ENCODE measurements at regions not wholly inside any gene's neighbourhood (a gene's known extent, or its start where the extent isn't known, plus 50 kb on each side); places are given as distances from the start of the nearest gene placed in this dataset.

DNA sequence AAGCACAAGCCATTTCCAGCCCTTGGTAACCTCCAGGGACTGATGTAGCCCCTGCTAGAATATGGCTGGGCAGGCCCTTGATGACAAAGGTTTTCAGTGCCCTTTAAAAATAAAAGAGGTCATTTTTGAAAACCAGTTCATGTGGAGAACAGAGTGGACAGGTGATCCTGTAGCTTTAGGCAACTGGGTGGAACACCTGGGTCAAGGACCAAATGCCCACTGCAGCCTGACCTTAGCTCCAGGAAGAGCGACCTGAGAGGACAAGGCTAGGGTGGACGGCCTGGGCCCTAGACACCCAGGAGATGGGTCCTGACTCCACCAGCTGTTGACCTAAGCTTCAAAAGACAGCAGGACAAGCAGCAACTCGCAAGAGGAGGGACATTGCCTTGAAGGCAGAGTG, 116.6 kb downstream of the LIPG start:
- no peaks in the 10 kb centered on the region for H3K9me3 ChIP-seq
- no peaks in the 10 kb centered on the region for H3K4me1 ChIP-seq
- H3K27me3 ChIP-seq = no peaks in the 10 kb centered on the region
- H3K27ac ChIP-seq = no peak overlapping the region
- intact Hi-C loops (cut with DNase I) = no loop called here
- no peak overlapping the region for H3K4me3 ChIP-seq
- no peaks in the 10 kb centered on the region for H3K36me3 ChIP-seq
- DNase-seq (ENCODE audit: extremely low spot score in 2 of 2) = no peak
- TF ChIP-seq, protein P1, sequence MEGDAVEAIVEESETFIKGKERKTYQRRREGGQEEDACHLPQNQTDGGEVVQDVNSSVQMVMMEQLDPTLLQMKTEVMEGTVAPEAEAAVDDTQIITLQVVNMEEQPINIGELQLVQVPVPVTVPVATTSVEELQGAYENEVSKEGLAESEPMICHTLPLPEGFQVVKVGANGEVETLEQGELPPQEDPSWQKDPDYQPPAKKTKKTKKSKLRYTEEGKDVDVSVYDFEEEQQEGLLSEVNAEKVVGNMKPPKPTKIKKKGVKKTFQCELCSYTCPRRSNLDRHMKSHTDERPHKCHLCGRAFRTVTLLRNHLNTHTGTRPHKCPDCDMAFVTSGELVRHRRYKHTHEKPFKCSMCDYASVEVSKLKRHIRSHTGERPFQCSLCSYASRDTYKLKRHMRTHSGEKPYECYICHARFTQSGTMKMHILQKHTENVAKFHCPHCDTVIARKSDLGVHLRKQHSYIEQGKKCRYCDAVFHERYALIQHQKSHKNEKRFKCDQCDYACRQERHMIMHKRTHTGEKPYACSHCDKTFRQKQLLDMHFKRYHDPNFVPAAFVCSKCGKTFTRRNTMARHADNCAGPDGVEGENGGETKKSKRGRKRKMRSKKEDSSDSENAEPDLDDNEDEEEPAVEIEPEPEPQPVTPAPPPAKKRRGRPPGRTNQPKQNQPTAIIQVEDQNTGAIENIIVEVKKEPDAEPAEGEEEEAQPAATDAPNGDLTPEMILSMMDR (IDR thresholded peaks at IDR 0.05) = no peak
- no peak for TF ChIP-seq POLR2AphosphoS5 (IDR thresholded peaks at IDR 0.05; ENCODE audit: insufficient read depth in 1 of 2, low read depth in 1 of 2)
- no peak for TF ChIP-seq POLR2A (IDR thresholded peaks at IDR 0.05)

- TF ChIP-seq, protein P1 (IDR thresholded peaks at IDR 0.05) = no peak
- TF ChIP-seq POLR2AphosphoS5 (IDR thresholded peaks at IDR 0.05; ENCODE audit: insufficient read depth in 1 of 2, low read depth in 1 of 2) = no peak
- Histone ChIP-seq H3K27me3 (no peaks in the 10 kb centered on the region), H3K4me1 (no peaks in the 10 kb centered on the region), H3K9me3 (no peaks in the 10 kb centered on the region), H3K4me3 (no peak overlapping the region), H3K27ac (no peak overlapping the region), H3K36me3 (no peaks in the 10 kb centered on the region)
- DNase-seq (ENCODE audit: extremely low spot score in 2 of 2) = no peak
- intact Hi-C loops (cut with DNase I) = no loop called here
Measured at GRCh38 chr18:49677762-49678413, 116.0 kb downstream of the LIPG start.

- intact Hi-C loops (cut with DNase I) = no loop called here
- no peak overlapping the region for H3K4me3 ChIP-seq
- no peaks in the 10 kb centered on the region for H3K27me3 ChIP-seq
- H3K27ac ChIP-seq = no peak overlapping the region
- TF ChIP-seq POLR2AphosphoS5 (IDR thresholded peaks at IDR 0.05; ENCODE audit: insufficient read depth in 1 of 2, low read depth in 1 of 2) (no peak), POLR2A (IDR thresholded peaks at IDR 0.05) (no peak)
- TF ChIP-seq, protein P1 (IDR thresholded peaks at IDR 0.05) = no peak
- H3K9me3 ChIP-seq = no peaks in the 10 kb centered on the region
- no peak for DNase-seq (ENCODE audit: extremely low spot score in 2 of 2)
- H3K4me1 ChIP-seq = no peaks in the 10 kb centered on the region
- no peaks in the 10 kb centered on the region for H3K36me3 ChIP-seq
Measured at GRCh38 chr18:49677081-49677480, 115.2 kb downstream of the LIPG start.

DNA sequence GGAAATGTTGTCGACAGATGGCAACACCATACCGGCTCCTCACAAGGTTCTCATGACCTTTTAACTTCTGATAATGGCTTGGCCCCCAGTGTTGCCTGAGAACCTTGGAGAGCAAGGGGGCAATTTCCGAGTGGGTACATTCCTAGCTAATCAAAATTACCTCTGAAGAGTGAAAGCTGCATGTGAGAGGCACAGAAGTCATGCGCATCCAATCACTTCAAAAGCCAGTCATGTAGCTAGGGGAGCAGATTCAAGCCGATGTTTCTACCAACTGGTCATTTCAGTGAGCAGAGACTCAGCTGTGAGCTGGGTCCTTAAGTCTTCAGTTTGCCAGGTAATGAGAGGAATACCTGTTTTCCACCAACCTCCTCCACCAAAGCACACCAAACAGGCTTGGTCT, 111.4 kb downstream of the LIPG start:
- no peak for DNase-seq (ENCODE audit: extremely low spot score in 2 of 2)
- no peaks in the 10 kb centered on the region for H3K36me3 ChIP-seq
- H3K4me1 ChIP-seq = no peaks in the 10 kb centered on the region
- H3K9me3 ChIP-seq = no peaks in the 10 kb centered on the region
- H3K4me3 ChIP-seq = no peak overlapping the region
- intact Hi-C loops (cut with DNase I) = no loop called here
- H3K27me3 ChIP-seq = no peaks in the 10 kb centered on the region
- no peak overlapping the region for H3K27ac ChIP-seq
- no peak for TF ChIP-seq POLR2A (IDR thresholded peaks at IDR 0.05)
- no peak for TF ChIP-seq POLR2AphosphoS5 (IDR thresholded peaks at IDR 0.05; ENCODE audit: insufficient read depth in 1 of 2, low read depth in 1 of 2)
- TF ChIP-seq, protein P1 (IDR thresholded peaks at IDR 0.05) = no peak

- Histone ChIP-seq H3K9me3 (no peaks in the 10 kb centered on the region), H3K36me3 (no peaks in the 10 kb centered on the region), H3K4me1 (no peaks in the 10 kb centered on the region), H3K27ac (no peak overlapping the region), H3K4me3 (no peak overlapping the region), H3K27me3 (no peaks in the 10 kb centered on the region)
- intact Hi-C loops (cut with DNase I) = no loop called here
- DNase-seq (ENCODE audit: extremely low spot score in 2 of 2) = no peak
- TF ChIP-seq, protein P1 (IDR thresholded peaks at IDR 0.05) = no peak
- TF ChIP-seq POLR2A (IDR thresholded peaks at IDR 0.05) (no peak), POLR2AphosphoS5 (IDR thresholded peaks at IDR 0.05; ENCODE audit: insufficient read depth in 1 of 2, low read depth in 1 of 2) (no peak)
Measured at GRCh38 chr18:49672853-49673252, 111.0 kb downstream of the LIPG start.

Measured in vagina (tissue), 2 donors.